GM12872 (cell line): ENCODE measurements at regions not wholly inside any gene's neighbourhood (a gene's known extent, or its start where the extent isn't known, plus 50 kb on each side); places are given as distances from the start of the nearest gene placed in this dataset.

ENCODE experiments used
- TF ChIP-seq, protein P1 (sequence below): IDR thresholded peaks from 3 replicates; pipeline ENCODE4 v1.5.1; 2011; ENCODE audit warnings: low read depth, mild to moderate bottlenecking, low read length, moderate library complexity; ENCODE audit not compliant: insufficient read depth

DNA sequence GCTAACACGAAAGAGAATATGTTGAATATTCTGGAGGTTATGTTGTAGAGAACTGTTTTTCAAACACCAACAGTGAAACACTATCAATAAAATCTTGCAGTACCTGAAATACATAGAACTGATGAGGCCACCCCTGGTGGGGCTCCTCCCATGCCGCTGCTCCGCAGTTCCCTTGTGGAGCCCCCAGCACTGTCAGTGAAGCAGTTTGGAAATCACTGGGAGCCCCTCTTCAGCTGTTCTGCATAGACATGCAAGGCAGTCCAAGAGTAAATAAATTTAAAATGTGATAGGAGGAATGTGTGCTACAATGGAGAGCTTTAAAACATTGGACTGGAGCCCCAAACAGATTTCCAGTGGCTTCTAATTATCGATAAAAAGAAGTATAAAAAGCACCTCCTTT, 189.4 kb downstream of the FNDC1 start:
- TF ChIP-seq, protein P1, sequence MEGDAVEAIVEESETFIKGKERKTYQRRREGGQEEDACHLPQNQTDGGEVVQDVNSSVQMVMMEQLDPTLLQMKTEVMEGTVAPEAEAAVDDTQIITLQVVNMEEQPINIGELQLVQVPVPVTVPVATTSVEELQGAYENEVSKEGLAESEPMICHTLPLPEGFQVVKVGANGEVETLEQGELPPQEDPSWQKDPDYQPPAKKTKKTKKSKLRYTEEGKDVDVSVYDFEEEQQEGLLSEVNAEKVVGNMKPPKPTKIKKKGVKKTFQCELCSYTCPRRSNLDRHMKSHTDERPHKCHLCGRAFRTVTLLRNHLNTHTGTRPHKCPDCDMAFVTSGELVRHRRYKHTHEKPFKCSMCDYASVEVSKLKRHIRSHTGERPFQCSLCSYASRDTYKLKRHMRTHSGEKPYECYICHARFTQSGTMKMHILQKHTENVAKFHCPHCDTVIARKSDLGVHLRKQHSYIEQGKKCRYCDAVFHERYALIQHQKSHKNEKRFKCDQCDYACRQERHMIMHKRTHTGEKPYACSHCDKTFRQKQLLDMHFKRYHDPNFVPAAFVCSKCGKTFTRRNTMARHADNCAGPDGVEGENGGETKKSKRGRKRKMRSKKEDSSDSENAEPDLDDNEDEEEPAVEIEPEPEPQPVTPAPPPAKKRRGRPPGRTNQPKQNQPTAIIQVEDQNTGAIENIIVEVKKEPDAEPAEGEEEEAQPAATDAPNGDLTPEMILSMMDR: no peak

- TF ChIP-seq, protein P1: no peak
Measured at GRCh38 chr6:159357211-159357915, 188.2 kb downstream of the FNDC1 start.

- TF ChIP-seq, protein P1: no peak
Measured at GRCh38 chr6:159353193-159353592, 184.0 kb downstream of the FNDC1 start.

GRCh38 chr6:159351707-159352106, 182.5 kb downstream of the FNDC1 start:
- TF ChIP-seq, protein P1: no peak

GRCh38 chr6:159349915-159350314, 180.7 kb downstream of the FNDC1 start:
- TF ChIP-seq, protein P1: no peak

- TF ChIP-seq, protein P1: no peak
Measured at GRCh38 chr6:159343709-159344108, 174.5 kb downstream of the FNDC1 start.

DNA sequence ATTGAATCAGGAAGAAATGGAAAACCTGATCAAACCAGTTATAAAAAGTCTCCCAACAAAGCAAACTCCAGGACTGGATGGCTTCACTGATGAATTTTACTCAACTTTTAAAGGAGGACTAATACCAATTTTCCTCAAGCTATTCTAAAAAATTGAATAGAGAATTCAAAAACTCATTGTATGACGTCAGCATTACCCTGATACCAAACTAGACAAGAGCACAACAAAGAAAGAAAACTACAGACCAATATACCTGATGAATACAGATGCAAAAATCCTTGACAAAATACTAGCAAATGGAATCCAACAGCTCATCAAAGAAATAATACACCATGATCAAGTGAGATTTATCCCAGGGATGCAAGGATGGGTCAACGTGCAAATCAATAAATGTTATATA, 172.9 kb downstream of the FNDC1 start:
- TF ChIP-seq, protein P1: no peak
